Fibroblast of skin of right biceps (primary cell): ENCODE measurements at regions not wholly inside any gene's neighbourhood (a gene's known extent, or its start where the extent isn't known, plus 50 kb on each side); places are given as distances from the start of the nearest gene placed in this dataset.
"Not testable (repeated sequence)": the region's sequence is repeated elsewhere in the genome, so short reads cannot be mapped to it uniquely, and the experiment has no call there.

Experiments
- DNase-seq: peaks from one replicate; pipeline ENCODE4 v3.0.0-alpha.2; 2013

- no peak for DNase-seq
These were observed 1784.8 kb upstream of the CDH9 start for GRCh38 chr5:28823231-28823630.

- no peak for DNase-seq
These were observed 1783.7 kb upstream of the CDH9 start for GRCh38 chr5:28822071-28822470.

- DNase-seq = no peak
These were observed 1772.4 kb upstream of the CDH9 start for GRCh38 chr5:28810751-28811136.

GRCh38 chr5:28809811-28810750, 1771.7 kb upstream of the CDH9 start:
- DNase-seq = no peak

DNA sequence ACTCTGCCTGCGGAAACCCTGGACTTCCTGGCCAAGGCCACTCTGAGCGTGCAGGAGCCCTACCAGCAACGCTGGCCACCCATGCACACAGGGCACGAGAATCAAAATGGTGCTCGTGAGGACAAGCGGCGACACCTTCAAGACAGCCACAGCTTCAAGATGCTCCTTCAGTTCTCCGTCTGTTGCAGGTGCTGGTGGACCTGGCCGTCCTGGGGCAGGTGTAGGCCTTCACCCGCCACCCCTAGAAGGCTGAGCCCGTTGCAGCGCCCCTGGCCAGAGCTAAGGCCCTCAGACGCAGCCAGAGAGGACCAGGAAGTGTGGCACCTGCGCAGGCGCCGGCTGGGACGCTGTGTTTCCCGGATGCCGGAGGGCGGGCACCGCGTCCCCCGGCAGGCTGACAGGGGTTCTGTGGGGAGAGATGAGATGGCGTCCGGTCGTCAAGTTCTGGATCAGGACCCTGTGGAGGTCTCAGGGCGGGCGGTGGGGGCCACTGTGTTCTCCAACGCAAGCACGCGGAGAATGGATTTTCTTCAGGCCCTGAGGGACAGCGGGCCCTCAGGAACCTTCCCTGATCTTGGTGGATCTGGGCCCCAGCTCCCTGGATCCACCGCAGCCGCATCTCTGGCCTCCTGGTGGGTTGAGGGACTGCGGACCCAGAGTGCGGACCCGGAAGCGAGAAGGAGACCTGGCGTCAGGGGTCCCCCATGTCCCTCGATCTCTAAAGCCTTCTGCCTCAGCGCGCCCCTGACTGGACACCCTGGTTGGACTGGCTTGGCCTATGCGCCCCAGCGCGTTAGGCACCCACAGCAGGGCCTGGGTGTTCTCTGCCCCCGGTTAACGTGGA, 1770.8 kb upstream of the CDH9 start:
- no peak for DNase-seq

- peak; percentile 7 for DNase-seq
These were observed 1768.9 kb upstream of the CDH9 start for GRCh38 chr5:28807195-28807729.

DNA sequence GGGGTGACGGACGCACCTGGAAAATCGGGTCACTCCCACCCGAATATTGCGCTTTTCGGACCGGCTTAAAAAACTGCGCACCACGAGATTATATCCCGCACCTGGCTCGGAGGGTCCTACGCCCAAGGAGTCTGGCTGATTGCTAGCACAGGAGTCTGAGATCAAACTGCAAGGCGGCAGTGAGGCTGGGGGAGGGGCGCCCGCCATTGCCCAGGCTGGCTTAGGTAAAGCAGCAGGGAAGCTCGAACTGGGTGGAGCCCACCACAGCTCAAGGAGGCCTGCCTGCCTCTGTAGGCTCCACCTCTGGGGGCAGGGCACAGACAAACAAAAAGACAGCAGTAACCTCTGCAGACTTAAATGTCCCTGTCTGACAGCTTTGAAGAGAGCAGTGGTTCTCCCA, 1760.6 kb upstream of the CDH9 start:
- DNase-seq = not testable (repeated sequence)

DNA sequence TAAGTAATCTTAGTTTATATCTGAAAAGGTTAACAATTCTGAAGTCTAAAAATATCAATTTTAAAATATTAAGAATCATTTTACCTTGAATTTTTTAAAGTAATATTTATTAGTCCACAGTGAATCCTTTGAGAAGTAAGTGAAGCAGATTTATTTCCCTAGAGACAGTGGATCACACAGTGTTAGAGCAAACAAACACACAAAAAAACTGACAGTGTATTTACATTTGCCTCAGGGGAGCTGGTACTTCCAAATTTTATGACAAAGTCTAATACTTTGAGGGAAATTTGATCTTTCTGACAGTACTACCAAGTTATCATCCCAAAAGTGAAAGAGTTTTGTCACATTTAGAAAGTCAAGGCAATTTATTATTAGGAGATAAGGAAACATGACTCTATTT, 1750.6 kb upstream of the CDH9 start:
- no peak for DNase-seq

- no peak for DNase-seq
These were observed 1741.8 kb upstream of the CDH9 start for GRCh38 chr5:28780083-28780692.

GRCh38 chr5:28779161-28779754, 1740.9 kb upstream of the CDH9 start:
- no peak for DNase-seq

GRCh38 chr5:28770307-28770706, 1731.9 kb upstream of the CDH9 start:
- DNase-seq = no peak

DNA sequence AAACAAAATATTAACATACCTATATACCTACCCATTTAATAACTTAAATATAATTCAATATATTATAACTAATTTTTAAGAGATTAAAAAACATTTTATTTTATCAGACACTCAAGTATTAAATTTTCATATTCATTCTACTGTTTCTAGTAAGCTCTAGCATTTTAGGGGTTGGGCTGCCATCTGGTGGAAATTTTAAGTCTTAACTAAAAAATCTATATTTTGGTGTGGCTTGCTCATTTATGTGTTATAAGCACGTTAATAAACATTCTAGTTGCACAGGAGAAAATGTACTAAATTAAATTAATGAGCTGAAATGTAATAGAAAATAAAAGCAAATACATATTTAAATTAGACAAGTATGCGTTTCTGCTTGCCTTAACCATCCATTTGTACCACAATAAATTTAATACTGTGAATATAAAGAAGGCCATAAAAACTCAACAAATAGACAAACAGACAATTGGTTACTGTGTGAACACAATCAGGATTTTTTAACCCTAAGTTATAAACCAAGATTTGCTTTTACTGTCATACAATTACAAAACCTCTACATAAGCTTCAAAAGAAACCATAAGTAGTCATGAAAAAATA, 1728.3 kb upstream of the CDH9 start:
- DNase-seq = peak; percentile 49

DNA sequence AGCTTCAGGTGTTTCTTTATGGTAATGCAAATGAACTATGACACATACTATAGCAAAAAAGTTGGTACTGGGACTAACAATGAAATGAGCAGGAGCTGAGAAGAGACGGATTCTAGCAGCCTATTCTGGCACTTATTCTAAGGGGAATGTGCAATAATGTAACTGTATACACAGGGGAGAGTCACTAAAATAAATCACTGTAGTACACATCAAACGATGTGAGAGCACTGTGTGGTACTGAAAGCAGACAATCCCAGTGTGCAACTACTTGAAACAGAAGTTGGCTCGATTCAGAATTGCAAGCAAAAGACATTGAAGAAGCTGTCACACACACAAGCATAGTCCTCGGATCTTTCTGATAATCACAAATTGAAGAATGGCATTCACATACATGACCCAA, 1713.0 kb upstream of the CDH9 start:
- no peak for DNase-seq

DNA sequence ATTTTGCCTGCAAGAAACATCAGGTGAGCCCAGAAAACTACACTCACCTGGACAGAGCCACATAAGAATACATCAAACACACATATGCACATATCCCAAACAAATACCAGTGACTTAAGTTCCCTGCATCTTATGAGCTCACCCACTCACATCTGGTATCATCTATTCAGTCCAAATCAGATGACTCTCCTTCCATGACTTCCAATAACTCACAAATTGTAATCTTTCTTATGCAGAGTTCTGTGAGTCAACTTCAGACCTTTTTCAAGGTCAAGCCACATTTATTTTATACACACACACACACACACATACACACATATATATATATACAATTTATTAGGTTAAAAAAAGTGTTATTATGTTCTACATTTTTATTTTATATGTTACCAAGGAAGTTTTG, 1711.9 kb upstream of the CDH9 start:
- peak; percentile 34 for DNase-seq

GRCh38 chr5:28748446-28748845, 1710.1 kb upstream of the CDH9 start:
- peak; percentile 22 for DNase-seq

- no peak for DNase-seq
These were observed 1705.3 kb upstream of the CDH9 start for GRCh38 chr5:28743716-28744110.

DNA sequence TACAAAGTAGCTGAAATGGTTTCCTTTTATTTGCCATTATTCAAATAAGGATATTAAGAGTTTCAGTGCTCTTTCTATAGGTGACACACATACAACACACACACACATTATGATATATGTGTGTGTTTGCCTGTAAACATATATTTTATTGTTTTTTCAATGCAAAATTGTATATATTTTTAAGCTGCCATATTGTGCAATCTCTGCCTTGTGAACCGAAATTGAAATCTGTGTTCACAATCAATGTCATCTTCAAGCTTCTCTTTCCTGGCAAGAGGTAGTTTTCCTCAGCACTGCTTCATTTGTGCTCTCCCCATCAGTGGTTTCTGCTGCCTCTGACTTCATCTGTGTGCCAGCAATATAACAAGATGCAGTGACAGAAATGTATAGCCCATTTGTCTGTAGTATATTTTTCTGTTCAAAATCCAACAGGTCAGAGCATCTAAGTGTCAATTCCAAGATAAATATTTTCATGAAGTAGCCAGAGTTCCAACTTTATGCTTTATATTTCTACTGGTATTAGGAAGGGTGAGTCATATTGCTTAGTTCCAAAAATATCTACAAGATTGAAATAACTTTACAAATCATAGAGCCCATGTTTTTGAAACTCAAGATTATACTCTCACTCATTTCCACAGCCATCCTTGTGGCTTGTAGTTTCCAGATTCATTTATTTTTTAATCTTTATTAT, 1704.8 kb upstream of the CDH9 start:
- peak; percentile 45 for DNase-seq

GRCh38 chr5:28737682-28738081, 1699.3 kb upstream of the CDH9 start:
- no peak for DNase-seq

DNA sequence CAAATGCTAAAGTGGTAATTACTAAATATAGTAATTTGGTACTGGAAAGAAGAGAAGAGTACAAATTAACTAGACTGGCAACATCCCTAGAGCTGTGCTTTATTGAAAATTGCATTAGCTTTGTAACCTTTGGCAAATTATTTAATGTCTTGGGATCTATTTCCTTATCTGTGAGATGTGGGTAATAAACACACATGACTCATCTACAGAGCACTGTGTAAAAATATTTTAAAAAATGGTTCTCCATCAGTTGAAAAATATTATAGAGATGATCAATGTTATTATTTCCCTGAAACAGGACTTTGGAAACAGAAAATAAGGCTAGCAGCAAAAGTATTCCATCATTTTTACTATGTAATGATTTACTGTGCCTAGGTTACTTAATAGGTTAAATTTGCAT, 1698.8 kb upstream of the CDH9 start:
- DNase-seq = no peak

DNA sequence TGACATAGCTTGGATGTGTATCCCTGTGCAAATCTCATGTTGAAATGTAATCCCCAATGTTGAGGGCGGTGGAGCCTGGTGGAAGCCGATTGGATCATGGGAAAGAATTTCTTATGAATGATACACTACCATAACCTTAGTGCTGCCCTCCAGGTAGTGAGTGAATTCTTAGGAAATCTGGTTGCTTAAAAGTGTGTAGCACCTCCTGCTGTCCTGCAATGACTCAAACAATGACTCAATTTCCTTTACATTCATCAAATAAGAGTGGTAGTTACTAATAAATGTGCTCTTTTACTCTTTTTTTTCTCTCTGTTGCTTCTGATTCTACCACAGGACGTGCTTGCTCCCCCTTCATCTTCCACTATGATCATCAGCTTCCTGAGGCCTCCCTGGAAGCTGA, 1696.0 kb upstream of the CDH9 start:
- DNase-seq = peak; percentile 24

- DNase-seq = no peak
These were observed 1690.7 kb upstream of the CDH9 start for GRCh38 chr5:28729067-28729466.

GRCh38 chr5:28726815-28727214, 1688.4 kb upstream of the CDH9 start:
- no peak for DNase-seq
